Caco-2 (cell line): ENCODE measurements at regions not wholly inside any gene's neighbourhood (a gene's known extent, or its start where the extent isn't known, plus 50 kb on each side); places are given as distances from the start of the nearest gene placed in this dataset.

Source experiments
- BruUV-seq: library from RNA; stranded (reverse); fragments of 400-500 nt; replicated peaks from 2 replicates; lab custom pipeline; 2021; lab: Mats Ljungman, UMichigan
- CTCF ChIA-PET: fragments of 300-600 bp; sonication (Branson Sonifier 250); formaldehyde crosslinking; loops from one replicate; lab custom pipeline; 2022; ENCODE audit warnings: antibody characterized with exemption; lab: Charles Lee
- POLR2A ChIA-PET: fragments of 300-600 bp; sonication (Branson Sonifier 250); formaldehyde crosslinking; loops from one replicate; lab custom pipeline; 2022; ENCODE audit warnings: antibody characterized with exemption; lab: Charles Lee
- DNase-seq, 2 experiments: peaks; one replicate each; pipeline versions ENCODE4 v3.0.0 to v3.0.0-alpha.2; 2020 to 2022
- H3K27me3 ChIP-seq: replicated peaks from 2 replicates; pipeline ENCODE4 v1.6.0; 2011; ENCODE audit warnings: low read length; ENCODE audit not compliant: control insufficient read depth, insufficient read depth
- H3K36me3 ChIP-seq: 2 replicates; pipeline ENCODE4 v1.5.1; 2011; ENCODE audit warnings: low read length; ENCODE audit not compliant: control insufficient read depth, insufficient read depth
- H3K4me1 ChIP-seq: fragments of 250-450 bp; sonication (Bioruptor Pico); 2 replicates; pipeline ENCODE4 v1.5.1; 2020; ENCODE audit warnings: mild to moderate bottlenecking
- H3K4me3 ChIP-seq: 2 replicates; pipeline ENCODE4 v1.5.1; 2011; ENCODE audit warnings: low read depth, mild to moderate bottlenecking, control low read depth, low read length
- H3K9me3 ChIP-seq: fragments of 250-450 bp; sonication (Bioruptor Pico); 2 replicates; pipeline ENCODE4 v1.5.1; 2020; ENCODE audit warnings: mild to moderate bottlenecking, moderate library complexity
- H3K27ac Mint-ChIP-seq: one replicate; pipeline ENCODE4 v1.8.0; 2022; ENCODE audit warnings: mixed read lengths; ENCODE audit not compliant: unreplicated experiment
- H3K27me3 Mint-ChIP-seq: one replicate; pipeline ENCODE4 v1.8.0; 2022; ENCODE audit warnings: mixed read lengths; ENCODE audit not compliant: insufficient read depth, unreplicated experiment
- H3K36me3 Mint-ChIP-seq: one replicate; pipeline ENCODE4 v1.8.0; 2022; ENCODE audit warnings: mild to moderate bottlenecking, mixed read lengths; ENCODE audit not compliant: insufficient read depth, unreplicated experiment
- H3K4me1 Mint-ChIP-seq: one replicate; pipeline ENCODE4 v1.8.0; 2022; ENCODE audit warnings: low read depth, mixed read lengths; ENCODE audit not compliant: unreplicated experiment
- H3K4me3 Mint-ChIP-seq: one replicate; pipeline ENCODE4 v1.8.0; 2022; ENCODE audit warnings: mild to moderate bottlenecking, moderate library complexity, mixed read lengths; ENCODE audit not compliant: unreplicated experiment
- H3K9me3 Mint-ChIP-seq: one replicate; pipeline ENCODE4 v1.8.0; 2022; ENCODE audit warnings: mixed read lengths; ENCODE audit not compliant: unreplicated experiment
- intact Hi-C: fragments of 100-400 bp; cut with micrococcal nuclease; formaldehyde crosslinking; loops from one replicate; pipeline ENCODE4 v1.10.0; 2022; ENCODE audit not compliant: unreplicated experiment
- TF ChIP-seq, protein P1 (sequence below), 2 experiments: fragments of 200-600 bp in 1 of 2; IDR thresholded peaks; 1 replicate in 1 of 2; 2 replicates in 1 of 2; pipeline versions ENCODE4 v1.5.1 to v1.8.0; 2011 to 2022; ENCODE audit warnings: antibody characterized with exemption in 1 of 2, control low read depth in 1 of 2, inconsistent platforms in 1 of 2, low read depth in 1 of 2, low read length in 1 of 2, mild to moderate bottlenecking in 1 of 2, moderate library complexity in 1 of 2; ENCODE audit not compliant: insufficient read depth in 1 of 2, severe bottlenecking in 1 of 2, unreplicated experiment in 1 of 2

DNA sequence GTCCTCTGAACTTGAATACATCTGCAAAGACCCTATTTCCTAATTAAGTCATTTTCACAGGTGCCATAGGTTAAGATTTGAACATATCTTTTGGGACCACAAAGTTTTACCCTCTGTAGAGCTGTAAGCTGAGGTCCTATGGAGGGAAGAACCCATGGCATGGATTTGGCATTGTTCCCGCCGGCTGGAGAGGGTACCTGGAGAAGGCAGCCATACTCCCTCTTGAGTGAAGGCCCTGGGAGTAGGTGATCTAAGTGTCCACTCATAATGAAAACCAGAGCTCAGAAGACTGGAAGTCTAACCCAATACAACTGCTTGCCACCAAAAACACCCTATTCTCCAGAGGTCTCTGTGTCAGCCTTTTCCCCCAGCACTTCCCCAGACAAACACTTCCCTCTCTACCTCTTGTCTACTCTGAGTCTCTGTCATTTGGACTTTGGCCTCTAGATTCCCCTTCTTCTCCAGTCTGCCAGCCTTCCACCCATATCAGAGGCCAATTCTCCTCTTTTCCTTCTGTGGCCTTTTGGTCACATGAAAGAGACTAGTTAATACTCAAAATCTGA, 363.9 kb downstream of the MAFB start:
- TF ChIP-seq, protein P1, sequence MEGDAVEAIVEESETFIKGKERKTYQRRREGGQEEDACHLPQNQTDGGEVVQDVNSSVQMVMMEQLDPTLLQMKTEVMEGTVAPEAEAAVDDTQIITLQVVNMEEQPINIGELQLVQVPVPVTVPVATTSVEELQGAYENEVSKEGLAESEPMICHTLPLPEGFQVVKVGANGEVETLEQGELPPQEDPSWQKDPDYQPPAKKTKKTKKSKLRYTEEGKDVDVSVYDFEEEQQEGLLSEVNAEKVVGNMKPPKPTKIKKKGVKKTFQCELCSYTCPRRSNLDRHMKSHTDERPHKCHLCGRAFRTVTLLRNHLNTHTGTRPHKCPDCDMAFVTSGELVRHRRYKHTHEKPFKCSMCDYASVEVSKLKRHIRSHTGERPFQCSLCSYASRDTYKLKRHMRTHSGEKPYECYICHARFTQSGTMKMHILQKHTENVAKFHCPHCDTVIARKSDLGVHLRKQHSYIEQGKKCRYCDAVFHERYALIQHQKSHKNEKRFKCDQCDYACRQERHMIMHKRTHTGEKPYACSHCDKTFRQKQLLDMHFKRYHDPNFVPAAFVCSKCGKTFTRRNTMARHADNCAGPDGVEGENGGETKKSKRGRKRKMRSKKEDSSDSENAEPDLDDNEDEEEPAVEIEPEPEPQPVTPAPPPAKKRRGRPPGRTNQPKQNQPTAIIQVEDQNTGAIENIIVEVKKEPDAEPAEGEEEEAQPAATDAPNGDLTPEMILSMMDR (IDR thresholded peaks at IDR 0.05; ENCODE audit: insufficient read depth in 1 of 2, low read depth in 1 of 2, low read length in 1 of 2, severe bottlenecking in 1 of 2, unreplicated experiment in 1 of 2): no peak
- Histone ChIP-seq H3K4me1 (0 out of 2 replicates have a peak, but pooled peaks cover under 1% of the 10 kb centered on the region), H3K27me3 (0 out of 2 replicates have a peak, but pooled peaks cover 1% of the 10 kb centered on the region), H3K4me3 (no peak overlapping the region), H3K36me3 (no peaks in the 10 kb centered on the region), H3K9me3 (no peaks in the 10 kb centered on the region)
- Mint-ChIP-seq H3K27ac (no peak overlapping the region), H3K9me3 (no peaks in the 10 kb centered on the region), H3K36me3 (no peaks in the 10 kb centered on the region), H3K4me3 (no peak overlapping the region), H3K4me1 (peaks cover 1% of the 10 kb centered on the region), H3K27me3 (peaks cover 10% of the 10 kb centered on the region)
- intact Hi-C loops: no loop called here
- CTCF ChIA-PET: no interaction called here
- no peak for DNase-seq
- POLR2A ChIA-PET: no interaction called here
- BruUV-seq: no TSS peak

DNA sequence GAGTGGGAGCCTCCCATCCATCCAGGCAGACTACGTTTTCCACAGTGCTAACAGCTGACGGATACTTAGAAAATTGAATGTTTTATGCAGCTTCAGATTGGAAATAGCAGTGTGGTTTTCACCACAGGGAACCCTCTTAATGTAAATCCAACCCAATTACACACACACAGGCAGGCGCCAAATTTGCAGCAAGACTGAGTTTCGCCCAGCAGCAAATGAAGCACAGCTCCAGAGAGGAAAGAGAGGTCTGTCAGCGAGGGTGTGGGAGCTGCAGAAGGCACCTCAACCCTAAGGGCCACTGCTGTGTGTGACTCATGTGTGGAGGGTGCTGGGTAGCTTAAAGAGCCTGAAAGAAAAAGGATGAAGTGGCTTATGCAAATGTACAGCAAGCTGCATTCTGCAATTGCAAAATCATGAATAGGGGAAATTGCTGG, 365.7 kb downstream of the MAFB start:
- H3K36me3 Mint-ChIP-seq: no peaks in the 10 kb centered on the region
- POLR2A ChIA-PET: no interaction called here
- peaks cover 10% of the 10 kb centered on the region for H3K27me3 Mint-ChIP-seq
- H3K36me3 ChIP-seq: no peaks in the 10 kb centered on the region
- intact Hi-C loops: no loop called here
- no peak overlapping the region for H3K27ac Mint-ChIP-seq
- DNase-seq: no peak
- TF ChIP-seq, protein P1 (IDR thresholded peaks at IDR 0.05; ENCODE audit: insufficient read depth in 1 of 2, low read depth in 1 of 2, low read length in 1 of 2, severe bottlenecking in 1 of 2, unreplicated experiment in 1 of 2): no peak
- H3K27me3 ChIP-seq: no peaks in the 10 kb centered on the region
- no peak overlapping the region for H3K4me3 Mint-ChIP-seq
- peaks cover 6% of the 10 kb centered on the region for H3K4me1 Mint-ChIP-seq
- H3K4me3 ChIP-seq: no peak overlapping the region
- no TSS peak for BruUV-seq
- H3K4me1 ChIP-seq: 0 out of 2 replicates have a peak, but pooled peaks cover 6% of the 10 kb centered on the region
- no peaks in the 10 kb centered on the region for H3K9me3 ChIP-seq
- H3K9me3 Mint-ChIP-seq: no peaks in the 10 kb centered on the region
- CTCF ChIA-PET: no interaction called here

GRCh38 chr20:40322941-40323340, 366.1 kb downstream of the MAFB start:
- H3K27me3 Mint-ChIP-seq: peaks cover 7% of the 10 kb centered on the region
- Histone ChIP-seq H3K4me1 (0 out of 2 replicates have a peak, but pooled peaks cover 6% of the 10 kb centered on the region), H3K4me3 (no peak overlapping the region), H3K9me3 (no peaks in the 10 kb centered on the region), H3K27me3 (no peaks in the 10 kb centered on the region), H3K36me3 (no peaks in the 10 kb centered on the region)
- TF ChIP-seq, protein P1 (IDR thresholded peaks at IDR 0.05; ENCODE audit: insufficient read depth in 1 of 2, low read depth in 1 of 2, low read length in 1 of 2, severe bottlenecking in 1 of 2, unreplicated experiment in 1 of 2): no peak
- intact Hi-C loops: no loop called here
- peaks cover 6% of the 10 kb centered on the region for H3K4me1 Mint-ChIP-seq
- H3K4me3 Mint-ChIP-seq: no peak overlapping the region
- POLR2A ChIA-PET: no interaction called here
- CTCF ChIA-PET: no interaction called here
- H3K9me3 Mint-ChIP-seq: no peaks in the 10 kb centered on the region
- no peak overlapping the region for H3K27ac Mint-ChIP-seq
- no peaks in the 10 kb centered on the region for H3K36me3 Mint-ChIP-seq
- no peak for DNase-seq
- no TSS peak for BruUV-seq
